GM19467 (cell line): ENCODE measurements at regions not wholly inside any gene's neighbourhood (a gene's known extent, or its start where the extent isn't known, plus 50 kb on each side); places are given as distances from the start of the nearest gene placed in this dataset.

ENCODE experiments used
- ATAC-seq: cut with Tn5 transposase; IDR thresholded peaks from one replicate; pipeline ENCODE4 v1.9.1; 2021; ENCODE audit warnings: mild to moderate bottlenecking, moderate library complexity; ENCODE audit not compliant: unreplicated experiment

DNA sequence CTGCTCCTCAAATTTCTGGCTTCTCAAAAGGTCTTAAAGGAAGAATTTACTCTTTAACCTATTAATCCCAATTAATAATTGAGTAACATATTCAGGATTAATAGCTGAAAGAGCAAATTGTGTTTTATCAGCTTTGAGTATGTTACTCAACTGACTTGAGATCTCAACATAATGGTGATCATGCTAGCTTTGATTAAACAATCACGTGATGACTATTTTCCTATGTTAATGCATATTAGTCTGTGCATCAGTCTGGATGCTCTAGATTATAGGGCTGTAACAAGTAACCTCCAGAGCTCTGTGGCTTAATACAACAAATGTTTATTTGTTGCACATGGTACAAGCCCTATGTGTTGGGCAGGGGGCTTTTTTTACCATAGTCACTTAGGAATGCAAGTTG is 313.4 kb upstream of the BTBD3 start:
- ATAC-seq, result no peak

DNA sequence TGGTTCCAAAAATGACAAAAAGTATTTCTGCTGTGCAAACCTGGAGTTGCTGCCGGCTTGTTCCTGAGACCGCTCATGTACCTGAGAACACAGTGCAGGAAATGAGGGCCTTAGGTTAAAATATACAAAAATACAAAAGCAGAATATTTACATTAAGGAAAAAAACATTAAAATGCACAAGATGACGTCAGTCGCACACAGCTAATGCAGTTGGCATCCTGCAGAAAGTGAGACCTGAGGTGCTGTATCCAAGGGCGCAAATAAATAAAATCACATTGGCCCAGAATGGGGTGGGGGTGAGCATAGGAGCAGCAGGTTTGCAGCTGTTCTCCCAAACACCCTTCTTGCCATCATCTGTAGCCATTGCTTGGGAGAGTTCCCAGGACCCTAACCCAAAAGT is 310.6 kb upstream of the BTBD3 start:
- no peak for ATAC-seq

DNA sequence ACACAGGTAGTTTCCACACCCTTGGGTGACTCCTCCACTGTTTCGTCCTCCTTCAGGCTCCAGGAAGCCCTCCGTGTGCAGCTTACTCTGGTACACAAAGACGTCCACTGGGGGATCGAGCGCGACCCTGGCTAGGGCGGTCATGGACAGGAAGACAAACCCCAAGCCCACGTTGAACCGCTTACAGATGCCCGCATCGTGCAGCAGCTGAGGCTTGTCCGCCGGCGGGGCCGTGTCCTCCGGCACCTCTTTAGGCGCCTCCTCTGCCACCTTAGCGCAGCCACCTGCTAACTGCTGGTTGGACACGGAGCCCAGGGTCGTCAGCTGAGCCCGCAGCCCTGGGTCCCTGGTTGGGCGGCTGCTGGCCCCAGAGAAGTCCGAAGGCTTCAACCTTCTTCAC is 309.0 kb upstream of the BTBD3 start:
- ATAC-seq, result no peak

DNA sequence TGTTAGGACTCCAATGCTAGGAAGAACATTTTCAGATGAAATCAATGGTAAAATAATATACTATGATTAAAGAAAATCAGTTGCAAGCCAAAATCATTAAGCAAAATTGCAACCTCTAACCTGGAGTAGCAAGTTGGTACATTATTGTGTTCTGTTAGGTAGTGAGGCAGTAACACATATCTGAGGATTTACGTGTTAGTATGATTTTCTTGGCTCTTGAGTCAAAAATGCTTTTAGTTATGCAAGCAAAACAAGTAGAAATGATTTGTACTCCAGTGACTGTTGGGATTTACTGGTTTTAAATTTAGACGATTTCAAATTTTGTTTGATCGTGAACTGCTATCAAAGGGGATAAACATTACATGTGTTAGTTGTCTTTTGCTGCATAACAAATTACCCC is 293.0 kb upstream of the BTBD3 start:
- no peak for ATAC-seq

DNA sequence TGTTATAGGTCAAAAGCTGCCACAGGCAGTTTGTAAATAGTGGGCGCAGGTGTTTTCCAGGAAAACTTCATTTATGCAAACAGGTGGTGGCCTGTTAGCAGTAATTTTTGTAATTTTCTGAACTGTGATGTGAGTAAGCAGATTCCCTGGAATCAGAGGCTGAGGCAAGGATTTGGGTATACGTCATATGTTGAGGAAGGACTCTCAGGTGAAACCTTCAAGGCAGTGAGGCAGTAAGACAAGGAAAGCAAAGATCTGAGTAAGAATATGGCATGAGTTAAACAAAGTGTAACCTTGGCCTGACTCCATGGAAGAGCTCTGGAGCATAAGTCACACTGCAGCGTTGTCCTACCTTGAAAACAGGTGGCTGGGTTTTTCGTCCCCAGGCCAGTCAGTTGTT is 291.1 kb upstream of the BTBD3 start:
- ATAC-seq, result no peak

DNA sequence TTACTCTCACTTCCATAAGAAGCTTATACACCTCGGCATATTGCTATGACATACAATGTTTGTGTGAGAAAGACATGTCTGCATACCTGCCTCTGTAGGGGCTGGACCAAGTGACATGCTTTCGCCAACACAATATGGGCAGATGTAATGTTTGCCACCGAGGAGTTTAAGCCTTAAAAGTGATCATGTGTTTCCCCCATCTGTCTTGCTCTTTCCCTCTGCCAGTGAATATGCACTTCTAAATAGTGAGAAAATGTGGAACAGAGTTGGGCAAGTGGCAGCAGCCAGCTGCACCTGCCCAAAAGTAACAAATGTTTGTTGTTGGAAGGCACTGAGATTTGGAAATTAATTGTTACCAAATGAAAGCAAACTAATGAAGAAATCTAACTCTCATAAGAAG is 274.8 kb upstream of the BTBD3 start:
- ATAC-seq, result no peak

DNA sequence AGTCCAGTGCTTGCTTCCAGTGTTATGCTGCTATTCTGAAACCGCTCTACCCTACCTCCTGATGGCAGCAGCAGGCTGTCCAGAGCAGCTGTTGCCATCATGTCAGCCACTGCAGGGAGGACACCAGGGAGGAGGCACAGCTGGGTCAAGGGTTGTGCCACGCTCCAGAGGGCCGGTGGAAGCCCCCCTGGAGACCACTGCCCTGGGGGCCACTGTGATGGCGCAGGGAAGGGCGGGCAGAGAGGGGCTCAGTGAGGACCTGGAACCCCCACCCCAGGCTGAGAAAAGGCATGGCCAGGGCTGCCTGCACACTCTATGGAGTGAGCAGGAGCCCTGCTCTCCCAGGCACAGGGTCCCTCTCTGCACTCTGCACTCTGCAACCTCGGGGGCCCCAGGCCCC is 271.3 kb upstream of the BTBD3 start:
- no peak for ATAC-seq

DNA sequence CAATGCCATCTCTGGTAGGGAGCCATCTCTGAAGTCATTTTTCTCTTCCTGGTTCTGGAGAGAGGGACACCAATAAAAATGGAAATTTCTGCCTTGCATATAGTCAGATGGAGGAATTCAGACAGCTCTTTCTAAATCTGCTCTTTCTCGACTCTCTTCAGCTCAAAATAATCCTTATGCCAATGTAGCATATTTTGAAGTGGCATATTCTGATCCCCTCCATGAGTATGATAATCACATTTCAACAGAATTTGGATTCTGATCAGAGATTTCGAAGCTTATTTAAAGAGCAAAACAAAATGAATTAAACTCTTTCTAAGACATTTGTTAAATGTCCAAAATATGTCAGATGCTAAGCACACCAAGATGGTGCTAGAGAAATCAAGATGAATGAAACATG is 267.1 kb upstream of the BTBD3 start:
- ATAC-seq, result no peak

DNA sequence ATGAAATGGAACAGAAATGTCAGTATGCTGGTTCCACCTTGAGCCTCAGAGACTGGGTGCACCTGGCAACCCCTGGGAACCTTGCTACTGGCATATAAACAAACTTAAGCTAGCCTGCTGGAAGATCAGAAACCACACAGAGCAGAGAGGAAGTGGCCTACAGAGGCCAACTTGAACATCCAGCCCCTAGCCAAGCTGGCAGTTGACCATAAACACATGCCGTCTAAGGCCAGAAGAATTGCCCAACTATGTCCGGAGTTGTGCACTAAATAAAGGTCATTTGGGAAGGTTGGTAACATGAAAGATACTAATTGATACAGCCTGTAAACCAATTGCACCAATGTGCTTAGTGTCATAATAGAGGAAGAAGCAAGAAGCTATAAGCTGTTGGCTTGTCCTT is 266.6 kb upstream of the BTBD3 start:
- no peak for ATAC-seq

DNA sequence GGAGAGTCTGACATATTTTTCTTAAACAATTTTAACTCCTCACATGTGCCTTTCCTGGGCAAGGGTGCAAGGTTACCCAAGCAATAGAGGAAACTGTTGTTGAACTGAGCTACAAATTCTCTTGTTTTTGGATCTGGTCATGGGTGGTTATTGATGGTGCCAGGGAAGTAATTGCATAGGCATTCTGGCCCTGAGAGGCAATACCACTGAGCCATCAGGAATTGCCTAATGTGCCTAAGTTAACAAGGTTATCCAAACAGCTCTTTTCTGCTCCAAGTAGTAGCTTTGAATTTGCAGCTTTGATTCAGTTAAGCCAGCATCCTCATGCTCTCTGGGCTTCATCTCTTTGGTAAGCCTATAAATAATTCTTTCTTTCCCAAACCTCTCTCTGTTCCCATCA is 266.0 kb upstream of the BTBD3 start:
- no peak for ATAC-seq

DNA sequence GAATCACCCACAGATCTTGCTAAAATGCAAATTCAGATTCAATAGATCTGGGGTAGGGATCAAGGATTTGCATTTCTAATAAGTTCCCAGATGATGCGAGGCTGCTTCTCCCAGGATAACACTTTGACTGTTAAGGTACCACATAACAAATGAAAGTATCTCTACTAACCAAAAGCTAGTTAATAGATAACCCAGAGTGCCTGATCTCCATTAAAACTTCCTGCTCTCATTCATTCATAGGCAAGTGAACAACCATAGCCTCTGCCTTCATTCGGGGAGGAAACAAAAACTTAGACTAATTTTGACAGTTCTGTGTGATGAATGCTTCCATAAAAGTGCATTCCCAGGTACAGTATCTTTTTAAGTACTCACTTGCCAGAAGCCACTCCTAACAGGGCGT is 265.6 kb upstream of the BTBD3 start:
- no peak for ATAC-seq

DNA sequence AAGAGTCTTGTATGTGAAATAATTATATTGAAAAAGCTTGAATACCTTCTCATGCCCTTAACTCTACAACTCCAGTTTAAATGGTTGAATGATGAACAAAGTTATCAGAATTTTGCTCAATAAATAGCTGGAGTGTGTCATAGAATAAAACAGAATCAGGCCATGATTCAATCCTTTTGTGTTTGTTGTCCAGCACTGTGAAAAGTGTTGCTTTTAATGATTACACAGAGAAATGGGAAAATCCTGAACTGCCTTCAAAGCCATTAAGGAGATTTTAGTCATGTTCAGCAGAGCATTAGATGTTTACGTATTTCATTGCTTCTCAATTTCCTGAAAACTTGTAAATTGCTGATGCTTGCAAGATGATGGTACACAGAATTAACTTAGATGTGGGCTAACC is 262.9 kb upstream of the BTBD3 start:
- no peak for ATAC-seq

DNA sequence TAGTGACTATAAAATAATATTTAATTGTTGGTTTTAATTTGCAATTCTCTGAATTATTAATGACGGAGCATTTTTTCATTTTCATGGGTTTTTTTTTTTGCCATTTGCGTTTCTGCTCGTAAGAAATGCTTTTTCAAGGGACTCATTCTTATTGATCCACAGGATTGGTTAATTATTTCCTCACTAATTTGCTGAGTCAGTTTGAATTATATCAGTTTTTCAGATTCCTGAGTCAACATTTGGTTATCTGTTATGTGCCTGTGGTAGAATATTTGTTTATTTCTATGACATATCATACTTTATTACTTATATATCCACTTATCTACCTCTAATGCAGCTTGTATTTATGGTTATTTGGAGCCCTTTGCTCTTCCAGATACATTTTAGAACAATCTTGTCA is 257.0 kb upstream of the BTBD3 start:
- ATAC-seq, result no peak

DNA sequence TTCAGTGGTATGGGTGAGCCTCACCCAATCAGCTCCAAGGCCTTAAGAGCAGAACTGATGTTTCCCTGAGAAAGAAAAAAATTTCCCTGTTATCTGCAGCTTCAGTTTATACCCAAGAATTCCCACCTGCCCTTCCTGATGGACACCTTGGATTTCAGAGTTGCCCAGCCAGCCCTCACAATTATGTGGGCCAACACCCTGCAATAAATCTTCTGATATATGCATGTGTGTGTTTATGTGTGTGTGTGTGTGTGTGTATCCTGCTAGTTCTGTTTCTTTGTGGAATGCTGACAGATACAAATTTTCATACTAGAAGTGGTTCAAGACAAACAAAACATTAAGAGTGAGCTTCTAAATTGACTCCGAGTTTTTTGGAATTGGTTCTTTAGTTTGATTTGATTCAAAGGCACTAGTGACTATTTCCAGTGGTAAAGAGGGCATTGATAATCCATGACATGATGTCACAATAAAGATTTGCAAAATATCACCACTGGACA is 246.6 kb upstream of the BTBD3 start:
- no peak for ATAC-seq

DNA sequence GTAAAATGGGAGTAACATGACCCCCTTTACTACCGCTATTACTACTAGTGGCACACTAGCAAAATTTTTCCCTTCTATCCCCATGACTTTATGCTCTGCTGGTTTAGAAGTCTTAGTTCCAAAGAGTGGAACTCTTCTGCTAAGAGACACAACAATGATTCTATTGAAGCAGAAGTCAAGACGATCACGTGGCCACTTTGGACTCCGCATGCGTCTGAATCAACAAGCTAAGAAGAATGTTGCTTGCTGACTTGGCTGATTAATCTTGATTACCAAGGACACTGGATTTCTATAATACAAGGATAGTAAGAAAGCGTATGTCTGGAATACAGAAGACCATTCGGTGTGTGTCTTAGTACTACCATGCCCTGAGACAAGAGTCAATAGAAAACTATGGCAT is 244.7 kb upstream of the BTBD3 start:
- no peak for ATAC-seq

DNA sequence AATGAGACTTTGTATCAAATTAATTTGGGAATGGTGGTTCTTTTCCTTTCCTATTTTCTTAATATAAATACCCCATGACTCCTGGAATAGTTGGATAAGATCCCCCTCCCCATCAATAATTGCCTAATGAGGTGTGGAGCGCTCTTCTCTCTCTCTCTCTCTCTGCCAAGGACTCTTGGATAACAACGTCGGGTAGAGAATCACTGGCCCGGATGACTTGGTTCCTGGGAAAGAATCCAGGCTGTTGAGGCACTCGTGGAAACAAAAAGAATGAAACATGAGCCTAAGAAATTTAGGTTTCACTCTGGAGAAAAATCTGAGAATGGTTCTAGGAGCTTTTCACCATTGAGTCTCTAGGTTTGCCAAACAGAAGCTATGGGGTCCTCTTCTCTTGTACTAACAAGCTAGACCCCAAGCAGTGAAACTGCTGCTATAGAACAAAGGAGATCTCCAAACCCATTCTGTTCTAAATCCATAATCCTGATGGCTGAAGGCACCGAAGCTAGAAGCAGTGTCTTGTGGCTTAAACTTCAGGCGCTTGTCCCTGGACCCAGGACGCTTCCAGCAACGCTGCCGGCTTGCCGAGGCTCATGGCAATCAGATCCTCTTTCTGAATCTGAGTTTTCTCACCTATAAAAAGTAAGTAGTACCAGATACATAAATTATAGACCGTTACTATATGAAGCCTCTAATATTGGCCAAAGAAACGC is 241.6 kb upstream of the BTBD3 start:
- no peak for ATAC-seq

DNA sequence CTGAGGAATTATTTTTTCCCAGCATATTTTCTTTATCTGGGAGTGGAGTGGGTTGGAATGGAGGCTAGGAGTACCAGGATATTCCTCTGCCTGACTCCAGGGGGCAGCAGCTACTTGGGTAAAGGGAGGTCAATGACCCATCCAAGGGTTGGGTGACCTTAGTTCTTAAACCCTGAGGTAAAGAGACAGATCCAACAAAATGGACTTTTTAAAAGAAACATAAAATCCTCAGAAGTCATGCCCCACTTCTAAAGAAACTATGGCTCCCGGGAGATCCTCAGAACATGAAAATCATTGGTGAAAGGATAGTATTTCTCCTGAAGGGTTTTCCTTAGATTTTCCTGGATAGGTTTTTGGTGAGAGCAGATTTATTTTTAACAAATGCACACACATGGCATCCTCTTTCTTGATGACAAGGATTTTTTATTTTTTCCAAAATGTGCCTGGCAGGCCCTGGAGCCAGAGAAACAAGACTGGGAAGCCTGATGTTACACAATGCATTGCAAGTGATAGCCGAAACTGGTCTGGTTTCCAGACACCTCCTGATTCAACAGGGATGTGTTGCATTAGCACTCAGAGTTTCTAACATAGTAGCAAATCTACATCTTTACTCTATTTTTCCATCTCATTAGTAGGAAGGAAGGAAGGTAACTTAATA is 240.9 kb upstream of the BTBD3 start:
- ATAC-seq, result no peak

DNA sequence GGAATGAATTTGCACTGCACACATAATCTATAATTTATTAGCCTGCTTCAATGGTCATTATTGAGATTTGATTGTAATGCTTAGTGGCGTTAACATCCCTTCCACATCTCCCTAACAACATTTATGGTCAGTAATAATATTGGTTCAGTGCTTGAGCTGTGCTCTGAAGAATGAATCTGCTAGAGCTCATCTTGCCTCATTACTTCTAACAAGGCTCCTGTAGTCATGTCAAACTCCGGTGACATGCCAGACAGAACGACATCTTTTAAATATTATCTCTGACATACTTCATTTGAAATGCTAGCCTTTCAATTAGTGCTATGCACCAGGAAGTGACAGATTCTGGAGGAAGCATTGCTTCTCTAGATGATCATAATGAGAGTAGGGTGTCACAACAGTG is 240.3 kb upstream of the BTBD3 start:
- ATAC-seq, result no peak

DNA sequence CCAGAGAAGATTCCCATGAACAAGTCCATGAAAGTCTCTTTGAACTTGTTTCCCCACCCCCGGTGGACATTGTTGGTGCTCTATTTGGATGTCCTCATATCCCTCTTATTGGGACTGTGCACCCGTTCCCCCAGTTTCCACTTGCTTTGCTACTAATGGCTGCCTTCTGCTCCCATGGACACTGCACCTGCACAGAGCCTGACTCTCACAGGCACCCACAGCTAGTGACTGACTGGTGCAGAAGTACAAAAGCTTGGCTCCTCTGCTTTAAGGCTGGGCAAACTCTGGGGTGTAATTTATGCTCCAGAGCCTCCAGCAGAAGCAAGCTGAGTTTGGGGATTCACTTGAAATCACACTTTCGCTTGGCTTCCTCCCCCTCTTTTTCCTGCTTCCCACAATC is 239.9 kb upstream of the BTBD3 start:
- no peak for ATAC-seq

DNA sequence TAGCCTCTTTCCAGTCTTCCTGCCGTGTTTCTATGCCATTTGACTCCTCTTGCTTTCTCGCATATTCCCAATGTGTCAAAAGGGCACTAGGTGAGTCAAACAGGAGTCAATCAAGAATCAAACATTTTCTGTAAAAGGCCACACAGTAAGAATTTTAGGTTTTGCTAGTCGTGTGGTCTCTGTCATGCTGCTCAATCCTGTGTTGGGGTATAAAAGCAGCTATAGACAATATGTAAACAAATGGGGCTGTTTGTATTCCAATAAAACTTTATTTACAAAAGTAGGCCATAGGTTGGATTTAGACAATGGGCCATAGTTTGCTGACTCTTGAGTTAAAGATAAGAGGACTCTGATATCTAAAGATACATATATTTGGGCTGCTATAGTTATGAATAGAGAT is 235.4 kb upstream of the BTBD3 start:
- ATAC-seq, result no peak

DNA sequence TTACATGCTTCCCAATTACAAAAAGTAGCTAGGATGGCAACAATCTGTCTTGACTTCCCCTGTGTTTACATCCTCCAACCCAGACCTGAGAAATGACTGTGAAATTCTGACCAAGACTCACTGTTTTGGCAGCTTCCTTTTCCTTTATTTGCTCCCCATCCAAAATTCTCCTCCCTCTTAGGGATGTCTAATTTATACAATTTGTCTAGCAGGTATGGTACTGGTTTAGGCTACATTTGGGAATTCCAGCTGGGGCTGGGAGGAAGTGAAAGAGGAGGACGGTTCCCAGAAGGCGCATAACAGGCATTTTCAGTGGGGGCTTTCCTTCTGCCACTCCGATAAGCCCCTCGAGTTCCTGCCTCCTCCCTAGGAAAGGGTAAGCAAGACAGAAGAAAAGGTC is 231.5 kb upstream of the BTBD3 start:
- ATAC-seq, result no peak

DNA sequence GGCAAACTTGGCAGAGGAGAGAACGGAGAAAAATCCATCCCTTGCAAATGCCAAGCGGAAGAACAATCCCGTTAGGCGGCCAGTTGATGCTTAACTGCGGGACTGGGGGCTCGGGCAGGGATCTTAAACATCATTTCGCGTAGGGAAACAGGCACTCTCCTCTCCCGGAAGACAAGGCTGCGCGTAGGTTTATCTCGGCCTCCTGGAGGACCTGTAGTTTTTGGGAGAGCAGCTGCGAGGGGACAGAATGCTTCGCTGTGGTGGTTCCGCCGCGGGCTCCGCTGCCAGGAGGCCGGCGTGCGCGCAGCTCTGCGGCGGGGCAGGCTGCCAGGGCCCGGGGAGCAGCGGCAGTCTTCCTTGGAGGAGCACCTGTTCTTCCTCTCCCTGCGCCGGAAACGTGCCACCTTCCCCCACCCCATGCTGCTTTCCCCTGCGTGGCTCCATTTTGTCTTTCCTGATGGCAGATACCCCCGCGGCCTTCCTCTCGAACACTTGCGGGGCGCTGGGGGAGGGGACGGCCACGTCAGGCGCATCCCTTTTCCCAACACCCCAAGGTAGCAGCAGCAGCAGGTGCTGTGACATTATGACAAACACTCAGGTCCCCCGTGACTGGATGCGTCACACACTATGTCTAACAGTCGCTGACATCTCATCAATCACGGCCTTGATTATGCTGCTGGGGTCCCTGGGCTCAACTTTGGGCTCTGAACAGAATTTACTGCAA is 230.7 kb upstream of the BTBD3 start:
- ATAC-seq, result no peak
